GM21737 (cell line): ENCODE measurements at regions not wholly inside any gene's neighbourhood (a gene's known extent, or its start where the extent isn't known, plus 50 kb on each side); places are given as distances from the start of the nearest gene placed in this dataset.
"Not testable (repeated sequence)": the region's sequence is repeated elsewhere in the genome, so short reads cannot be mapped to it uniquely, and the experiment has no call there.

Experiments
- ATAC-seq: cut with Tn5 transposase; IDR thresholded peaks from one replicate; pipeline ENCODE4 v1.9.1; 2021; ENCODE audit warnings: mild to moderate bottlenecking, moderate library complexity; ENCODE audit not compliant: unreplicated experiment

- no peak for ATAC-seq
These were observed 111.0 kb downstream of the FAM53A start for GRCh38 chr4:1572964-1573720.

- ATAC-seq = no peak
These were observed 111.6 kb downstream of the FAM53A start for GRCh38 chr4:1572521-1572920.

GRCh38 chr4:1572010-1572385, 112.1 kb downstream of the FAM53A start:
- no peak for ATAC-seq

GRCh38 chr4:1571165-1572009, 112.7 kb downstream of the FAM53A start:
- ATAC-seq = no peak

- ATAC-seq = no peak
These were observed 113.6 kb downstream of the FAM53A start for GRCh38 chr4:1570291-1571164.

GRCh38 chr4:1569461-1570151, 114.5 kb downstream of the FAM53A start:
- ATAC-seq = no peak

GRCh38 chr4:1568855-1569460, 115.2 kb downstream of the FAM53A start:
- ATAC-seq = no peak

- ATAC-seq = no peak
These were observed 116.1 kb downstream of the FAM53A start for GRCh38 chr4:1567808-1568581.

GRCh38 chr4:1567519-1567807, 116.7 kb downstream of the FAM53A start:
- ATAC-seq = no peak

GRCh38 chr4:1566838-1567518, 117.1 kb downstream of the FAM53A start:
- ATAC-seq = no peak

GRCh38 chr4:1566301-1566837, 117.7 kb downstream of the FAM53A start:
- ATAC-seq = not testable (repeated sequence)

GRCh38 chr4:1565598-1566295, 118.4 kb downstream of the FAM53A start:
- ATAC-seq = no peak

GRCh38 chr4:1564535-1565375, 119.4 kb downstream of the FAM53A start:
- ATAC-seq = no peak

GRCh38 chr4:1563768-1564485, 120.2 kb downstream of the FAM53A start:
- no peak for ATAC-seq

GRCh38 chr4:1563241-1563640, 120.9 kb downstream of the FAM53A start:
- no peak for ATAC-seq

- no peak for ATAC-seq
These were observed 121.3 kb downstream of the FAM53A start for GRCh38 chr4:1562771-1563170.

GRCh38 chr4:1562371-1562770, 121.7 kb downstream of the FAM53A start:
- ATAC-seq = no peak
